ENCODE measurements at regions not wholly inside any gene's neighbourhood (a gene's known extent, or its start where the extent isn't known, plus 50 kb on each side); places are given as distances from the start of the nearest gene placed in this dataset.

GRCh38 chr2:105989070-105989469, 205.0 kb downstream of the UXS1 start:
- peaks cover 2% of the 10 kb centered on the region for H3K4me1 Mint-ChIP-seq
- peaks cover 25 to 30% of the 10 kb centered on the region in 2 donors for H3K9me3 ChIP-seq (replicated peaks in 1 of 2; ENCODE audit: control insufficient read depth in 1 of 2, insufficient read depth in 1 of 2, low read length in 2 of 2)
- no peak for DNase-seq
- H3K9me3 Mint-ChIP-seq, result peaks cover 22 to 57% (median 36%) of the 10 kb centered on the region in 7 donors
- H2AFZ ChIP-seq (ENCODE audit: insufficient read depth, low read depth, low read length, poor library complexity, severe bottlenecking), result no peak overlapping the region
- H3K9ac ChIP-seq (ENCODE audit: insufficient read depth, low read length, poor library complexity, severe bottlenecking), result no peak overlapping the region
- no peak overlapping the region for H3K4me2 ChIP-seq (replicated peaks; ENCODE audit: extremely low read depth, low read length, poor library complexity, severe bottlenecking)
- intact Hi-C loops (cut with micrococcal nuclease), result no loop called here
- H4K20me1 ChIP-seq (ENCODE audit: insufficient read depth, low read length), result no peaks in the 10 kb centered on the region
- TF ChIP-seq CTCF (IDR thresholded peaks at IDR 0.05), result no peak
- no peaks in the 10 kb centered on the region for H3K27me3 ChIP-seq (ENCODE audit: control insufficient read depth in 2 of 2, insufficient read depth in 2 of 2, low read length in 2 of 2)
- H3K27me3 Mint-ChIP-seq (ENCODE audit: low read depth in 3 of 3), result no peaks in the 10 kb centered on the region
- no peaks in the 10 kb centered on the region for H3K36me3 ChIP-seq (replicated peaks in 1 of 2; ENCODE audit: control insufficient read depth in 1 of 2, insufficient read depth in 2 of 2, low read length in 2 of 2)
- no peak overlapping the region for H3K4me3 ChIP-seq (replicated peaks in 1 of 3; ENCODE audit: low read depth in 2 of 3, low read length in 3 of 3)
- H3K27ac Mint-ChIP-seq, result no peak overlapping the region
- H3K4me1 ChIP-seq (ENCODE audit: control insufficient read depth in 1 of 2, insufficient read depth in 2 of 2, low read length in 2 of 2), result no peaks in the 10 kb centered on the region
- no peaks in the 10 kb centered on the region for H3K79me2 ChIP-seq (ENCODE audit: insufficient read depth, low read length)
- no peak overlapping the region for H3K27ac ChIP-seq (ENCODE audit: low read depth in 1 of 2, low read length in 2 of 2)
- no peaks in the 10 kb centered on the region for H3K36me3 Mint-ChIP-seq
- no peak overlapping the region for H3K4me3 Mint-ChIP-seq

- Histone ChIP-seq H4K20me1 (ENCODE audit: insufficient read depth, low read length) (no peaks in the 10 kb centered on the region), H3K4me3 (replicated peaks in 1 of 3; ENCODE audit: low read depth in 2 of 3, low read length in 3 of 3) (no peak overlapping the region), H3K4me1 (ENCODE audit: control insufficient read depth in 1 of 2, insufficient read depth in 2 of 2, low read length in 2 of 2) (no peaks in the 10 kb centered on the region), H3K27ac (ENCODE audit: low read depth in 1 of 2, low read length in 2 of 2) (no peak overlapping the region), H3K9ac (ENCODE audit: insufficient read depth, low read length, poor library complexity, severe bottlenecking) (no peak overlapping the region), H2AFZ (ENCODE audit: insufficient read depth, low read depth, low read length, poor library complexity, severe bottlenecking) (no peak overlapping the region), H3K4me2 (replicated peaks; ENCODE audit: extremely low read depth, low read length, poor library complexity, severe bottlenecking) (no peak overlapping the region), H3K36me3 (replicated peaks in 1 of 2; ENCODE audit: control insufficient read depth in 1 of 2, insufficient read depth in 2 of 2, low read length in 2 of 2) (no peaks in the 10 kb centered on the region), H3K27me3 (ENCODE audit: control insufficient read depth in 2 of 2, insufficient read depth in 2 of 2, low read length in 2 of 2) (no peaks in the 10 kb centered on the region), H3K79me2 (ENCODE audit: insufficient read depth, low read length) (no peaks in the 10 kb centered on the region), H3K9me3 (replicated peaks in 1 of 2; ENCODE audit: control insufficient read depth in 1 of 2, insufficient read depth in 1 of 2, low read length in 2 of 2) (peaks cover 7 to 27% of the 10 kb centered on the region in 2 donors)
- no peak for DNase-seq
- Mint-ChIP-seq H3K27ac (no peak overlapping the region), H3K4me1 (no peaks in the 10 kb centered on the region), H3K36me3 (no peaks in the 10 kb centered on the region), H3K9me3 (peaks cover 13 to 42% (median 25%) of the 10 kb centered on the region in 7 donors), H3K4me3 (no peak overlapping the region), H3K27me3 (ENCODE audit: low read depth in 3 of 3) (peaks cover 0 to 2% (median 2%) of the 10 kb centered on the region in 3 donors)
- TF ChIP-seq CTCF (IDR thresholded peaks at IDR 0.05), result no peak
- WGBS (ENCODE audit: insufficient coverage), result no CpG with 5 or more reads among the region's 1 CpG
- intact Hi-C loops (cut with micrococcal nuclease), result no loop called here
Measured at GRCh38 chr2:105977807-105978206, 216.3 kb downstream of the UXS1 start.
